HFF-Myc (cell line): ENCODE measurements at regions not wholly inside any gene's neighbourhood (a gene's known extent, or its start where the extent isn't known, plus 50 kb on each side); places are given as distances from the start of the nearest gene placed in this dataset.

Experiments
- DNase-seq: peaks from one replicate; pipeline ENCODE4 v3.0.0-alpha.2; 2011; ENCODE audit warnings: low read depth; ENCODE audit errors: extremely low read depth
- H3K4me3 ChIP-seq: replicated peaks from 2 replicates; pipeline ENCODE4 v1.5.1; 2011; ENCODE audit warnings: low read depth, mild to moderate bottlenecking, control low read depth, low read length
- CTCF ChIP-seq: IDR thresholded peaks from 2 replicates; pipeline ENCODE4 v1.5.1; 2012; ENCODE audit warnings: mild to moderate bottlenecking, low read depth, low read length, control low read depth; ENCODE audit errors: missing control alignments

- no peak overlapping the region for H3K4me3 ChIP-seq
- DNase-seq: no peak
- no peak for TF ChIP-seq CTCF
Measured at GRCh38 chr6:29999416-29999815, 57.1 kb downstream of the HLA-A start.

- no peak for TF ChIP-seq CTCF
- DNase-seq: no peak
- no peak overlapping the region for H3K4me3 ChIP-seq
Measured at GRCh38 chr6:30000156-30000791, 57.9 kb downstream of the HLA-A start.

GRCh38 chr6:30002871-30003270 lies 58.2 kb upstream of the POLR1H start:
- DNase-seq: no peak
- H3K4me3 ChIP-seq: no peak overlapping the region
- no peak for TF ChIP-seq CTCF

DNA sequence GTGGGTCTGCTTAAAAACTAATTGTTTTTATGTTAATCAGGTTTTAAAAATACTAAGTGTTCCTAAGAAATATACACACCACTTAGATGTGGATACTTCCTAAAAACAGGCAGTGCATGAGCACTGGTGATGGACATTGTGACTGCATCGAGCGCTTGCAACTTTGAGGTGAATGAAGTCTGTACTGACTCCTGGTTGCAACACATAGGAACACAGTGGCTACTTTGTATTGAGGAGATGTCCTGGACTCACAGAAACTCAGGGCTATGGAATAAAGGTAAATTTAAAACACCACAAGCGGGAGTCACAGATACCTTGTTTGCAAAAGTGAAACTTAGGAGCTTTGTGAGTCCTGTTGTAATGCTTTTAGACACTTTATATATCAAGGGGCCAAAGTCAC lies 55.6 kb upstream of the POLR1H start:
- no peak for DNase-seq
- TF ChIP-seq CTCF: no peak
- H3K4me3 ChIP-seq: no peak overlapping the region

- no peak for TF ChIP-seq CTCF
- peak overlapping the region; percentile 23 for H3K4me3 ChIP-seq
- no peak for DNase-seq
Measured at GRCh38 chr6:30006170-30007131, 54.6 kb upstream of the POLR1H start.

- TF ChIP-seq CTCF: no peak
- DNase-seq: no peak
- H3K4me3 ChIP-seq: peak overlapping the region; percentile 23; the same call in 1 of the 2 replicates
Measured at GRCh38 chr6:30007132-30007764, 53.8 kb upstream of the POLR1H start.
